ENCODE measurements at regions not wholly inside any gene's neighbourhood (a gene's known extent, or its start where the extent isn't known, plus 50 kb on each side); places are given as distances from the start of the nearest gene placed in this dataset.

DNA sequence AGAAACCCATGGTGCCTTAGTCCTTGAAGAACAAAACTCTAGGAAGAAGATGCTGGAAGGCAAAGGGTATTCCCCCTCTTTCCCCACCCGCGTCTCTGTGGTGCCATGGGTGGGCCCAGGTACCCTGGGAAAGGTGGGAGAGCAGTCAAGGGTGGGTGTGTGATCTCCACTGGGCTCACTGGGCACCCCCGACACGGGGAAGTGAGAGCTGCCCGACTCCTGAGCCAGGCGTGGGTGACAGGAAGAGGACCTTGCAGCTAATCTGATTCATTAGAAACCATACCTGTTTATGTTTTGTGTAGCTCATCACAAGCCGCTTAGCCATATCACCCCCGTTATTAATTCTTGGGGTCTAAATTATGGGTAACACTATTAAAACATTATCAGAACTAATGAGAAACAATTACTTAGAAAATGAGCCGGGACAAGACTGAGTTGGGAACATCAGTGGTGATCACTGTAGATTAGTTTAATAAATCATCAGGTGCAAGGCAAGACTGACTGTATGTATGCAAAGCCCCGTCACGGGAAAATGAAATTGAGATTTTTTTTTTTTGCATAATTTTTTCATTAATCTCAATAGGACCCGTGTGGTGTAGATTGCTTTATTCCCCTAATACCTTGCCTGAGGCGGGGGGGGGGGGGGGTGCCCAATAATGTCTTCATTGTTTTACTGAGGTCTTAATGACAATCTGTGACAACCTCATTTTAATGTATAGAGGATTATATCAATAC is 77.3 kb downstream of the ZIC5 start:
- TF ChIP-seq CTCF (IDR thresholded peaks at IDR 0.05; ENCODE audit: low read depth, low read length) = no peak
- no peak for TF ChIP-seq EZH2phosphoT487 (IDR thresholded peaks at IDR 0.05; ENCODE audit: low read depth)
